WI38 (cell line): ENCODE measurements at regions not wholly inside any gene's neighbourhood (a gene's known extent, or its start where the extent isn't known, plus 50 kb on each side); places are given as distances from the start of the nearest gene placed in this dataset.

Experiments used
- H3K4me3 ChIP-seq: 2 replicates; pipeline ENCODE4 v1.5.1; 2011; ENCODE audit warnings: low read depth, mild to moderate bottlenecking, control low read depth, low read length
- TF ChIP-seq, protein P1 (sequence below): IDR thresholded peaks from 2 replicates; pipeline ENCODE4 v1.5.1; 2012; ENCODE audit warnings: low read depth, mild to moderate bottlenecking, control low read depth, low read length

DNA sequence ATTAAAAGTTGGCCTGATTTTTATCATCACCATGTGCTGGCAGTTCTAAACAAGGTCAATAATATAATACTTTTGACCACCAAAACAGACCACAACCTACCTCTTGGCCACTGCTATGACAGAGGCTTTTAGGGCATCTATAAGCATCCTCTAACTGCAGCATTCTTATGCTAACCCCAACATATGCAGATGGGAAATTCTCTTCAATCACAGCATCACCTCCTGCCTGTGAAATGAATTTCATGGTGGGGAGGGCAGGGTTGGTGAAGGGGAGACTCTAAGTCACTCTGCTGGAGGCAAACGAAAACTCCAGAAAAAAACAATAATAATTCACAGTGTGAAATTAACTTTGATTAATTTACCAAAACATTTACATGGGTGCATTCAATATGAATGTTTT lies 78.8 kb upstream of the FAR2 start:
- TF ChIP-seq, protein P1, sequence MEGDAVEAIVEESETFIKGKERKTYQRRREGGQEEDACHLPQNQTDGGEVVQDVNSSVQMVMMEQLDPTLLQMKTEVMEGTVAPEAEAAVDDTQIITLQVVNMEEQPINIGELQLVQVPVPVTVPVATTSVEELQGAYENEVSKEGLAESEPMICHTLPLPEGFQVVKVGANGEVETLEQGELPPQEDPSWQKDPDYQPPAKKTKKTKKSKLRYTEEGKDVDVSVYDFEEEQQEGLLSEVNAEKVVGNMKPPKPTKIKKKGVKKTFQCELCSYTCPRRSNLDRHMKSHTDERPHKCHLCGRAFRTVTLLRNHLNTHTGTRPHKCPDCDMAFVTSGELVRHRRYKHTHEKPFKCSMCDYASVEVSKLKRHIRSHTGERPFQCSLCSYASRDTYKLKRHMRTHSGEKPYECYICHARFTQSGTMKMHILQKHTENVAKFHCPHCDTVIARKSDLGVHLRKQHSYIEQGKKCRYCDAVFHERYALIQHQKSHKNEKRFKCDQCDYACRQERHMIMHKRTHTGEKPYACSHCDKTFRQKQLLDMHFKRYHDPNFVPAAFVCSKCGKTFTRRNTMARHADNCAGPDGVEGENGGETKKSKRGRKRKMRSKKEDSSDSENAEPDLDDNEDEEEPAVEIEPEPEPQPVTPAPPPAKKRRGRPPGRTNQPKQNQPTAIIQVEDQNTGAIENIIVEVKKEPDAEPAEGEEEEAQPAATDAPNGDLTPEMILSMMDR = no peak

DNA sequence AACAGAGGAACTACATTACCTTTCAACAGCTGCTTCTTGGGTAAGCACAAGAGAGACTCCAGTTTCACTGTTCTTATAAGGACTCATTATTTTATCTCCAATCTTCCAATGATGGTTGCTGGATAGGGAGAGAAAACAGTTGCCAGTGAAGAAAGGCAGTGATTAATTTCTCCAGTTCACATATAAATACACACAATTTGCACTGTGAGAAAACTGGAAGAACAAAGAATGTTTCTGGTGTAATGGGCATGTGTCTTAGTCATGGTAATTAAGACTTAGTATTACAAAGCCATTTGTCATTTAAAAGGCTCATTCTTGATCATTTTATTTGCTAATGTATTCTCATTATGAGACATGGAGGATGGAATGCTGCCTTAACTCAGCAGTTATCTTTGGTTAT lies 78.0 kb upstream of the FAR2 start:
- H3K4me3 ChIP-seq = no peak overlapping the region
- TF ChIP-seq, protein P1 = no peak

More for the DNA sequence above, 78.8 kb upstream of the FAR2 start:
- no peak overlapping the region for H3K4me3 ChIP-seq

DNA sequence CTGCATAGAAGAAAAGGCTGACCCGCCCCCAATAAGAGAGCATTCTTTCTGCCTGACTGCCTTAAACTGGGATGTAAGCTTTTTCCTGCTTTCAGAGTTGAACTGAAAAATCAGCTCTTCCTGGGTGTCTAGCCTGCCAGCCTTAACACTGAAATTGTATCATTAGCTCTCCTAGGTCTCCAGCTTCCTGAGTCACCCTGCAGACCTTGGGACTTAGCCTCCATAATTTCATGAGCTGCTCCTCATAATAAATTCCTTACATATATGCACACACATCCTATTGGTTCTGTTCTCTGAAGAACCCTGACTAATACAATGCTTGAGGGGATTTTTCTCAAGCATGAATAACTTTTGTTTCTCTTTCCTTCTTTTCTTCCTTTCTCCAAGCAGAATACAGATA lies 76.4 kb upstream of the FAR2 start:
- TF ChIP-seq, protein P1 = no peak
- H3K4me3 ChIP-seq = no peak overlapping the region

DNA sequence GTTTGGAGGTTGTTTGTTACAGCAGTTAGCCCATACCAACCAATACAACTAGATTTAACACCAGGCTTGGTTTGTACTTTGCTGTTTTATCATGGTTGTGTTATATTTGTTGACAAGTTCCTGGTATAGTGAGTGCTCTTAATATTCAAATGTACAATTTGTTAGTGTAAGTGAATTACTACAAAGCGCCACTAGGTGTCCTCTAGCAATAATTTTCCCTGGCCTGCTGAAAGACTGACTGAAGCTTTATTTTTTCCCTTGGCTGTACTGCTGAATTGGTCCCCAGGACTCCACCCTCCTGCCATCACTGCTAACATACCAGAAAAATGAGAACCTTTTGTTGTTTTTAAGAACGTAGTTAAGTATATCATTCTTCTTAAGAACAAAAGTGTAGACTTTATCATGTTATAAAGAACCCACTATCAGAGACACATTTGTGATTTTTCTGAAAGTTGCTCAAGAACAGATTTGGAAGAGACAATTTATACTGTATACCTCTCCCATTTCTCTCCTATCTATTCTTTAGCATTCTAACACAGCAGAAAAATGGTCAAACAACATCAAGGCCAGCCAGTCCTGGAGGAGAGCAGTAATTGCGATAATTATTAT lies 75.3 kb upstream of the FAR2 start:
- TF ChIP-seq, protein P1 = peak; percentile 41
- no peak overlapping the region for H3K4me3 ChIP-seq

DNA sequence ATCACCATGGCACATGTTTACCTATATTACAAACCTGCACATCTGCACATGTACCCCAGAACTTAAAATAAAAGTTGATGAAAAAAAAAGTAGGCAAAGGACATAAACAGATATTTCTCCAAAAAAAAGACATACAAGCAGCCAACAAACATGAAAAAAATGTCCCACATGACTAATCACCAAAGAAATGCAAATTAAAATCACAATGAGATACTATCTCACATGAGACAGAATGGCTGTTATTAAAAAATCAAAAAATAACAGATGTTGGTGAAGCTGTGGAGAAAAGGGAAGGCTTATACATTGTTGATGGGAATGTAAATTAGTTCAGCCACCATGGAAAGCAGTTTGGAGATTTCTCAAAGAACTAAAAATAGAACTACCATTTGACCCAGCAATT lies 68.0 kb upstream of the FAR2 start:
- TF ChIP-seq, protein P1 = no peak
- H3K4me3 ChIP-seq = no peak overlapping the region

DNA sequence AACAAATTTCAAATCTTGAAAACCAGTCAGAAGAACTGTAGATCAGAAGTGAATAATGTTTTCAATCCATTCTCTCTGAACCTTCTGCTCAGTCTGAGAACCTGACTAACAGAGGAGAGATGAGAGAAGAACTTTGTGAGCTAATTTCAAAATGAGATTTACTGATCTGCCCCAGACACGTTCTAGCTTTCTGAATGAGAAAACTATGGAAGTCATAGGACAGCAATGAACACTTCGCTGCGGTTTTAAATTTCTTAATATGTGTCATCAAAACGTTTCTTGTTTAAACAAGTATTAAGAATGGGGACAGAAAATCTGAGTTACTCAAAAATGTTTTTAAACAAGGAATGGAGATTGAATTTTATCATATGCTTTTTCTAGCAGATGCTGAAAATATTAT lies 66.6 kb upstream of the FAR2 start:
- TF ChIP-seq, protein P1 = no peak
- no peak overlapping the region for H3K4me3 ChIP-seq

DNA sequence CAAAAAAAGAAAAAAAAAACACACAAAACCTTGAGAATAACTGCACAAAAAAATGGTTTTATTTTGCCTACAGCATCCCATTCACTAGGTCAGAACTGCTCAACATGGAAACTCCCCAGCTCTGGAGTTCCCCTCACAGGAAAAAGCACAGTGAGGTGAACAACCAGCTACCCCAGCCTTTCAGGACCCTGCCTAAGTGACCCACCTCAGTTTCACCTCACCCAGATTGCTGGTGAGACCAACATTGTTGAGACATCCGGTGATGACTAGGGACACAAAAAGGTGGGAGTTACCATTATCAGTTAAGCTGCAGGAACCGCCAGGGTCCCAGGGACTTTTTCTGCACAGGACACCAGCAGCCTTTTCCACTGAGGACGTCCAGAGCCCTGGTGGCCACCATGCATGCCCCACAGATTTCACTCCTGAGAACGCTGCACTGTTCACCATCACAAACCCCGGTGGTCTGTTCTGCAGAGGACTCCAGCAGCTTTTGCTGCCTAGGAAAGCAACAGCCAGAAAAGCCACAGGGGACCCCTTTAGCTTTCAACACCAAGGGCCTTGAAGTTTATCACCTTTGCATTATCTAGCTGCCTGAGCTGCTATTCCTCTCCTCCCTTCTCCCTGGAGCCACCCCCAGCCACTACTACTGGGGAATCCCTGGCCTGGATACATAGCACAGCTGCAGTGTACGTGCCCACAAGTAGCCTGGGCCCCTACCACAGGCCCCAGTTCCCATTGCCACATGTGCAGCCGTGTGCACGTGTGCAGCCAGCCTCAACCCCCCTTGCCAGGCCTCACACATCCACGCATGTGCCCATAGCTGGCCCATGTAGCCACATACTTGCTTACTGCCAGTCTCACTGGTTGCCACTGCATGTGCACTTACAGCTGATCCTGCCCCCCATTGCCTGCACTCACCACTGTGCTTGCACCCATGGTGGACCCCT lies 62.5 kb upstream of the FAR2 start:
- TF ChIP-seq, protein P1 = no peak
- no peak overlapping the region for H3K4me3 ChIP-seq
